DMS 273 (cell line): ENCODE measurements at regions not wholly inside any gene's neighbourhood (a gene's known extent, or its start where the extent isn't known, plus 50 kb on each side); places are given as distances from the start of the nearest gene placed in this dataset.
A peak's percentile ranks its signal among the peaks of the same experiment; 100 is the strongest.

Experiments used
- DNase-seq: peaks from one replicate; lab custom pipeline; 2025; ENCODE audit not compliant: unreplicated experiment; lab: John Stamatoyannopoulos, UW

- DNase-seq = peak; percentile 75
Measured at GRCh38 chr5:96247097-96247701, 185.8 kb downstream of the PCSK1 start.

- DNase-seq = no peak
Measured at GRCh38 chr5:96245140-96246091, 187.6 kb downstream of the PCSK1 start.

- DNase-seq = no peak
Measured at GRCh38 chr5:96244696-96245095, 188.4 kb downstream of the PCSK1 start.

- no peak for DNase-seq
Measured at GRCh38 chr5:96243862-96244261, 189.2 kb downstream of the PCSK1 start.

- no peak for DNase-seq
Measured at GRCh38 chr5:96243203-96243602, 189.8 kb downstream of the PCSK1 start.

GRCh38 chr5:96242571-96242970 lies 190.5 kb downstream of the PCSK1 start:
- no peak for DNase-seq

GRCh38 chr5:96236831-96237230 lies 196.2 kb downstream of the PCSK1 start:
- no peak for DNase-seq

GRCh38 chr5:96236051-96236450 lies 197.0 kb downstream of the PCSK1 start:
- no peak for DNase-seq

GRCh38 chr5:96235008-96235910 lies 197.8 kb downstream of the PCSK1 start:
- peak; percentile 15 for DNase-seq

GRCh38 chr5:96232602-96233001 lies 200.4 kb downstream of the PCSK1 start:
- no peak for DNase-seq

GRCh38 chr5:96229188-96229587 lies 203.9 kb downstream of the PCSK1 start:
- DNase-seq = no peak

GRCh38 chr5:96228408-96228807 lies 204.6 kb downstream of the PCSK1 start:
- DNase-seq = no peak

- DNase-seq = no peak
Measured at GRCh38 chr5:96227957-96228356, 205.1 kb downstream of the PCSK1 start.

- DNase-seq = peak; percentile 6
Measured at GRCh38 chr5:96226941-96227552, 206.0 kb downstream of the PCSK1 start.

GRCh38 chr5:96222129-96222528 lies 210.9 kb downstream of the PCSK1 start:
- no peak for DNase-seq

GRCh38 chr5:96220610-96221390 lies 212.2 kb downstream of the PCSK1 start:
- no peak for DNase-seq

GRCh38 chr5:96219580-96220281 lies 213.3 kb downstream of the PCSK1 start:
- peak; percentile 32 for DNase-seq

GRCh38 chr5:96218653-96219052 lies 214.4 kb downstream of the PCSK1 start:
- DNase-seq = no peak

- no peak for DNase-seq
Measured at GRCh38 chr5:96214442-96215197, 218.4 kb downstream of the PCSK1 start.
